DND-41 (cell line): ENCODE measurements at regions not wholly inside any gene's neighbourhood (a gene's known extent, or its start where the extent isn't known, plus 50 kb on each side); places are given as distances from the start of the nearest gene placed in this dataset.

Experiments
- CTCF ChIP-seq: IDR thresholded peaks from 2 replicates; pipeline ENCODE4 v1.5.1; 2012; ENCODE audit warnings: borderline replicate concordance, low read length, moderate library complexity, mild to moderate bottlenecking; ENCODE audit not compliant: poor library complexity, severe bottlenecking; ENCODE audit errors: extremely low read depth
- EZH2 ChIP-seq: IDR thresholded peaks from 3 replicates; pipeline ENCODE4 v1.6.1; 2012; ENCODE audit warnings: borderline replicate concordance, low read depth, mild to moderate bottlenecking, moderate library complexity, low read length, inconsistent platforms; ENCODE audit not compliant: severe bottlenecking

- TF ChIP-seq EZH2 (no peak), CTCF (no peak)
These were observed 115.8 kb upstream of the CRHR1 start for GRCh38 chr17:45668316-45668715.
